Loucy (cell line): ENCODE measurements at regions not wholly inside any gene's neighbourhood (a gene's known extent, or its start where the extent isn't known, plus 50 kb on each side); places are given as distances from the start of the nearest gene placed in this dataset.

Experiments used
- H2AFZ ChIP-seq: fragments of 200-600 bp; sonication (generic); 2 replicates; pipeline ENCODE4 v1.6.0; 2016; ENCODE audit warnings: antibody characterized with exemption, mild to moderate bottlenecking, low read length, moderate library complexity
- H3F3A ChIP-seq: fragments of 200-600 bp; 2 replicates; pipeline ENCODE4 v1.6.0; 2016; ENCODE audit warnings: antibody characterized with exemption, low read depth, mild to moderate bottlenecking
- H3K27me3 ChIP-seq: fragments of 200-600 bp; sonication (generic); 2 replicates; pipeline ENCODE4 v1.6.1; 2014; ENCODE audit warnings: low read length, mild to moderate bottlenecking; ENCODE audit not compliant: insufficient read depth, poor library complexity, severe bottlenecking
- H3K36me3 ChIP-seq: fragments of 200-600 bp; sonication (generic); 2 replicates; pipeline ENCODE4 v1.6.1; 2016; ENCODE audit warnings: low read length; ENCODE audit not compliant: insufficient read depth
- H3K4me1 ChIP-seq: fragments of 200-600 bp; sonication (generic); 2 replicates; pipeline ENCODE4 v1.5.1; 2014; ENCODE audit warnings: low read length, mild to moderate bottlenecking; ENCODE audit not compliant: insufficient read depth, poor library complexity, severe bottlenecking
- H3K4me2 ChIP-seq: fragments of 200-600 bp; sonication (generic); 2 replicates; pipeline ENCODE4 v1.6.0; 2014; ENCODE audit warnings: antibody characterized with exemption, low read length, low read depth, mild to moderate bottlenecking; ENCODE audit not compliant: poor library complexity, severe bottlenecking
- H3K4me3 ChIP-seq: fragments of 200-600 bp; sonication (generic); 2 replicates; pipeline ENCODE4 v1.5.1; 2014; ENCODE audit warnings: low read length, mild to moderate bottlenecking, mixed read lengths; ENCODE audit not compliant: poor library complexity, severe bottlenecking
- H3K79me2 ChIP-seq: fragments of 200-600 bp; sonication (generic); 2 replicates; pipeline ENCODE4 v1.6.1; 2014; ENCODE audit warnings: low read length; ENCODE audit not compliant: insufficient read depth
- H3K9ac ChIP-seq: fragments of 200-600 bp; sonication (generic); 2 replicates; pipeline ENCODE4 v1.6.0; 2014; ENCODE audit warnings: mild to moderate bottlenecking, low read depth, low read length, moderate library complexity; ENCODE audit not compliant: poor library complexity, severe bottlenecking
- H3K9me2 ChIP-seq: fragments of 200-600 bp; sonication (generic); replicated peaks from 2 replicates; pipeline ENCODE4 v1.6.1; 2016; ENCODE audit warnings: low read depth, low read length, mixed read lengths
- H3K9me3 ChIP-seq: fragments of 200-600 bp; sonication (generic); 2 replicates; pipeline ENCODE4 v1.6.1; 2014; ENCODE audit warnings: mild to moderate bottlenecking, antibody characterized with exemption, low read length, low read depth; ENCODE audit not compliant: insufficient read depth
- H4K20me1 ChIP-seq: fragments of 200-600 bp; sonication (generic); 2 replicates; pipeline ENCODE4 v1.6.0; 2014; ENCODE audit warnings: antibody characterized with exemption, low read length, mild to moderate bottlenecking; ENCODE audit not compliant: insufficient read depth, poor library complexity, severe bottlenecking
- CTCF ChIP-seq: fragments of 200-600 bp; sonication (generic); conservative IDR thresholded peaks from 2 replicates; pipeline ENCODE4 v1.5.1; 2014; ENCODE audit warnings: mild to moderate bottlenecking, antibody characterized with exemption, low read length
- EZH2phosphoT487 ChIP-seq: fragments of 200-600 bp; IDR thresholded peaks from 2 replicates; pipeline ENCODE4 v1.6.1; 2018; ENCODE audit warnings: antibody characterized with exemption, mild to moderate bottlenecking, moderate library complexity, borderline replicate concordance

GRCh38 chr6:153927867-153928266 lies 111.2 kb upstream of the OPRM1 start:
- H3K27me3 ChIP-seq: no peaks in the 10 kb centered on the region
- no peaks in the 10 kb centered on the region for H3K4me1 ChIP-seq
- H3K9me2 ChIP-seq: no peaks in the 10 kb centered on the region
- H3K9ac ChIP-seq: no peak overlapping the region
- no peaks in the 10 kb centered on the region for H3F3A ChIP-seq
- TF ChIP-seq CTCF (no peak), EZH2phosphoT487 (no peak)
- H3K4me3 ChIP-seq: no peak overlapping the region
- H2AFZ ChIP-seq: no peak overlapping the region
- H3K9me3 ChIP-seq: no peaks in the 10 kb centered on the region
- no peaks in the 10 kb centered on the region for H3K36me3 ChIP-seq
- H3K79me2 ChIP-seq: no peaks in the 10 kb centered on the region
- H3K4me2 ChIP-seq: no peak overlapping the region
- no peaks in the 10 kb centered on the region for H4K20me1 ChIP-seq

DNA sequence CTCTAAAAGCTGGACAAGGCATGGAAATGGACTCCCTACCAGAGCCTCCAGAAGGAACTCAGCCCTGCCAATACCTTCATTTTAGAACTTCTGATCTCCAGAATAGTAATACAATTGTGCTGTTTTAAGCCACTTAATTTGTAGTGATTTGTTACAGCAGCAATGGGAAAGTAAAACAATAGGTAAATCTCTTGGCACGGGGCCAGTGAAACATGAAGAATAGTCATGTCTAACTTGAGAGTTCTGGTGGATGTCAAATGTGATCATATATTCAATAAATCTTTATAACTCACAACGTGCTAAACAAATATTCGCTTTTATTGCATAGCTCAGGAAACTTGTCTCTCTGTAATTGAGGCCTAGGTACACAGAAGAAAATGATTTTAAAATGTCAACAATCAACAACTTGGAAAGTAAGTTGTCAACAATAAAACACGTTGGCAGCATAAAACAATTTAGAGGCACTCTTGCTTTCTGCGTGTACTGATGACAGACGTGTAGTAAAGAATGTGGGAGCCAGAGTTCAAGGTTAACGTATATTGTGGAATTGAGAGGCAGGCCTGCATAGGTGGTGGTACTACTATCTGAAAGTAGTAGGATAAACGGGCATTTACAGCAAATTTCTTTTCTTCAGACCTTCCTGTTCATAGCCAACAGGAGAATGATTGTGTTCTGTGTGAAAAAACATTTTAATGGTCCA lies 140.5 kb upstream of the OPRM1 start:
- TF ChIP-seq EZH2phosphoT487: no peak
- no peak for TF ChIP-seq CTCF
- H3K36me3 ChIP-seq: no peaks in the 10 kb centered on the region
- H3K79me2 ChIP-seq: no peaks in the 10 kb centered on the region
- no peak overlapping the region for H3K9ac ChIP-seq
- no peaks in the 10 kb centered on the region for H3K9me3 ChIP-seq
- no peaks in the 10 kb centered on the region for H4K20me1 ChIP-seq
- H3F3A ChIP-seq: no peaks in the 10 kb centered on the region
- H3K9me2 ChIP-seq: no peaks in the 10 kb centered on the region
- no peak overlapping the region for H2AFZ ChIP-seq
- no peaks in the 10 kb centered on the region for H3K4me1 ChIP-seq
- no peak overlapping the region for H3K4me3 ChIP-seq
- no peak overlapping the region for H3K4me2 ChIP-seq
- H3K27me3 ChIP-seq: no peaks in the 10 kb centered on the region

GRCh38 chr6:153882411-153882810 lies 156.6 kb upstream of the OPRM1 start:
- no peak overlapping the region for H3K9ac ChIP-seq
- H3F3A ChIP-seq: no peaks in the 10 kb centered on the region
- no peaks in the 10 kb centered on the region for H3K4me1 ChIP-seq
- TF ChIP-seq EZH2phosphoT487 (no peak), CTCF (no peak)
- no peaks in the 10 kb centered on the region for H3K36me3 ChIP-seq
- H3K4me3 ChIP-seq: no peak overlapping the region
- H4K20me1 ChIP-seq: no peaks in the 10 kb centered on the region
- H3K27me3 ChIP-seq: no peaks in the 10 kb centered on the region
- no peak overlapping the region for H3K4me2 ChIP-seq
- H3K79me2 ChIP-seq: no peaks in the 10 kb centered on the region
- H3K9me3 ChIP-seq: no peaks in the 10 kb centered on the region
- H2AFZ ChIP-seq: no peak overlapping the region
- H3K9me2 ChIP-seq: no peaks in the 10 kb centered on the region
